ENCODE measurements at regions not wholly inside any gene's neighbourhood (a gene's known extent, or its start where the extent isn't known, plus 50 kb on each side); places are given as distances from the start of the nearest gene placed in this dataset.
"Not testable (repeated sequence)": the region's sequence is repeated elsewhere in the genome, so short reads cannot be mapped to it uniquely, and the experiment has no call there.

DNA sequence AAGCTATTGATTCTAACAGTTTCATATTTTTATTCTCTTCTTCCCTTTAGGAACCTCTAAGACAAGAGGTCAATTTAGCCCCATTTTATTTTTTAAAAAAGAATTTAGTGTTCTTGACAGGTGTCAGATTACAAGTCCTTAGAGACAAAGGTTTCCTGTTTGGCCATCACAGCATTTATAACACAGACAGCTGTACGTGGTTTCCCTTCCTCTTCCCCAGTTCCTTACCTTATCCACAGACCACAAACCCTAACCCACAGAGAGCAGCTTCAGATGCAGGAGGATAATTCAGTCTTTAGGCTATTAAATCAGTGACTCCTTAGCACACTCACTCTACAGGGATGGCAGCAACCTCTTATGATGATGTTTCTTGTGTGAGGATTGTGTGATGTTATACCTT, 1210.1 kb downstream of the DIAPH3 start:
- DNase-seq = peak in 3 of 14 experiments; percentile 7 to 19 (median 14)
- ATAC-seq (ENCODE audit: poor library complexity) = no peak
- ChIA-PET POLR2A (no interaction called here), CTCF (no interaction called here)
- H3K4me1 Mint-ChIP-seq (ENCODE audit: low read depth) = no peaks in the 10 kb centered on the region
- Histone ChIP-seq H3K36me3 (ENCODE audit: insufficient read depth, low read length) (no peaks in the 10 kb centered on the region), H3K9me3 (ENCODE audit: control insufficient read depth in 1 of 2, insufficient read depth in 1 of 2, low read length in 2 of 2) (peaks cover 5 to 14% of the 10 kb centered on the region in 2 experiments), H3K4me3 (ENCODE audit: low read length) (no peak overlapping the region), H3K4me1 (ENCODE audit: insufficient read depth, low read length) (no peaks in the 10 kb centered on the region), H3K27ac (ENCODE audit: low read depth in 1 of 2, low read length in 2 of 2) (no peak overlapping the region), H3K27me3 (ENCODE audit: control insufficient read depth in 1 of 2, insufficient read depth in 2 of 2, low read length in 2 of 2) (no peaks in the 10 kb centered on the region)
- H3K36me3 Mint-ChIP-seq (ENCODE audit: low read depth) = no peaks in the 10 kb centered on the region
- H3K9me3 Mint-ChIP-seq = no peaks in the 10 kb centered on the region
- H3K27me3 Mint-ChIP-seq = no peaks in the 10 kb centered on the region
- no peak overlapping the region for H3K27ac Mint-ChIP-seq
- TF ChIP-seq, protein P1, sequence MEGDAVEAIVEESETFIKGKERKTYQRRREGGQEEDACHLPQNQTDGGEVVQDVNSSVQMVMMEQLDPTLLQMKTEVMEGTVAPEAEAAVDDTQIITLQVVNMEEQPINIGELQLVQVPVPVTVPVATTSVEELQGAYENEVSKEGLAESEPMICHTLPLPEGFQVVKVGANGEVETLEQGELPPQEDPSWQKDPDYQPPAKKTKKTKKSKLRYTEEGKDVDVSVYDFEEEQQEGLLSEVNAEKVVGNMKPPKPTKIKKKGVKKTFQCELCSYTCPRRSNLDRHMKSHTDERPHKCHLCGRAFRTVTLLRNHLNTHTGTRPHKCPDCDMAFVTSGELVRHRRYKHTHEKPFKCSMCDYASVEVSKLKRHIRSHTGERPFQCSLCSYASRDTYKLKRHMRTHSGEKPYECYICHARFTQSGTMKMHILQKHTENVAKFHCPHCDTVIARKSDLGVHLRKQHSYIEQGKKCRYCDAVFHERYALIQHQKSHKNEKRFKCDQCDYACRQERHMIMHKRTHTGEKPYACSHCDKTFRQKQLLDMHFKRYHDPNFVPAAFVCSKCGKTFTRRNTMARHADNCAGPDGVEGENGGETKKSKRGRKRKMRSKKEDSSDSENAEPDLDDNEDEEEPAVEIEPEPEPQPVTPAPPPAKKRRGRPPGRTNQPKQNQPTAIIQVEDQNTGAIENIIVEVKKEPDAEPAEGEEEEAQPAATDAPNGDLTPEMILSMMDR (IDR thresholded peaks at IDR 0.05) = no peak
- no peak overlapping the region for H3K4me3 Mint-ChIP-seq
- intact Hi-C loops (cut with DNase I, micrococcal nuclease) = no loop called here

DNA sequence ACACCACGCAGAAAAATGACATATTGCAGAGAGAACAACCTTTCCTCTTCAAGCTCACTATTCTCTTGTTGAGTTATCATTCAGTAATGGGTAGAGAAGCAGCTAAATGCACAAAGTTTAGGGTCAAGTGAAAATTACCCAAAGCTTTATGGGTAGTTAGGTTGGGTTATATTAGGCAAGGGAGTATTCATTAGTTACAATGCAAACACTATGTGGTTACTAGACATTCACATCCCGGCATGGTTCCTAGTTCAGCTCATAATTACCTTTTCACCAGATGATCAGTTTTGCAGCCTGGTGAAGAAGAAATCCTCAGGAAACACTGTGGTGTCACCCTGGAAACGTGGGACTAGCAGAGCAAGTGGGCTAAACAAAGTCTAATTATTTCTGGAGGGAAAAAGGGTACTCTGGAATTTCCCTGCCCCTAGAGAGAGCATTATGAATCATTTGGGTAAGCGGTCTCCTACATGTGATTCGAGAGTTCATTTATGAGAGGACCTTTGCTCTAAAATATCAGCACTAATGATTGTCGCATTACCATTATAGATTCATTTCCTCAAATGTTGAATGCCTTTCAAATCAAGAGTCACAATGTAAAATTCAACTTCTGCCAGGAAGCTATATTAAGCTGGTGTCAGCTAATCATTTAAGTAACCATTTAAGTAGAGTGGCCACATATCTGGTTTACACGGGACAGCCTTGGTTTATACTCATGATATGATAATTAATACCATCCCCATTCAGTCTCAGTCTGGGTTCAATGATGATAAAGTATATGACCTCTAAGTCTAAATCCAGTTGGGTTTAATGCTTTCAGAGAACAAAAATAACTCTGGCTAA, 1208.0 kb downstream of the DIAPH3 start:
- Mint-ChIP-seq H3K27ac (no peak overlapping the region), H3K9me3 (no peaks in the 10 kb centered on the region), H3K4me3 (no peak overlapping the region), H3K4me1 (ENCODE audit: low read depth) (no peaks in the 10 kb centered on the region), H3K36me3 (ENCODE audit: low read depth) (no peaks in the 10 kb centered on the region), H3K27me3 (no peaks in the 10 kb centered on the region)
- POLR2A ChIA-PET = no interaction called here
- H3K27ac ChIP-seq (ENCODE audit: low read depth in 1 of 2, low read length in 2 of 2) = no peak overlapping the region
- ATAC-seq (ENCODE audit: poor library complexity) = no peak
- no peak overlapping the region for H3K4me3 ChIP-seq (ENCODE audit: low read length)
- no peaks in the 10 kb centered on the region for H3K36me3 ChIP-seq (ENCODE audit: insufficient read depth, low read length)
- H3K4me1 ChIP-seq (ENCODE audit: insufficient read depth, low read length) = no peaks in the 10 kb centered on the region
- H3K27me3 ChIP-seq (ENCODE audit: control insufficient read depth in 1 of 2, insufficient read depth in 2 of 2, low read length in 2 of 2) = no peaks in the 10 kb centered on the region
- intact Hi-C loops (cut with DNase I, micrococcal nuclease) = no loop called here
- peaks cover 0 to 7% of the 10 kb centered on the region in 2 experiments for H3K9me3 ChIP-seq (ENCODE audit: control insufficient read depth in 1 of 2, insufficient read depth in 1 of 2, low read length in 2 of 2)
- CTCF ChIA-PET = no interaction called here
- no peak for DNase-seq
- TF ChIP-seq, protein P1 (IDR thresholded peaks at IDR 0.05) = no peak

DNA sequence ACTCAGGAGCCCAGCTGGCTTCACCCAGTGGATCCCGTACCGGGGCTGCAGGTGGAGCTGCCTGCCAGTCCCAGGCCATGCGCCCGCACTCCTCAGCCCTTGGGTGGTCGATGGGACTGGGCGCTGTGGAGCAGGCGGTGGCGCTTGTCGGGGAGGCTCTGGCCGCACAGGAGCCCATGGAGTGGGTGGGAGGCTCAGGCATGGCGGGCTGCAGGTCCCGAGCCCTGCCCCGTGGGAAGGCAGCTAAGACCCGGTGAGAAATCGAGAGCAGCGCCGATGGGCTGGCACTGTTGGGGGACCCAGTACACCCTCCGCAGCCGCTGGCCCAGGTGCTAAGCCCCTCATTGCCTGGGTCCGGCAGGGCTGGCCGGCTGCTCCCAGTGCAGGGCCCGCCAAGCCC, 1205.6 kb downstream of the DIAPH3 start:
- H3K27me3 ChIP-seq (ENCODE audit: control insufficient read depth in 1 of 2, insufficient read depth in 2 of 2, low read length in 2 of 2); ATAC-seq (ENCODE audit: poor library complexity); H3K27ac ChIP-seq (ENCODE audit: low read depth in 1 of 2, low read length in 2 of 2); DNase-seq; H3K27me3 Mint-ChIP-seq; H3K4me1 ChIP-seq (ENCODE audit: insufficient read depth, low read length); H3K4me3 ChIP-seq (ENCODE audit: low read length); H3K36me3 ChIP-seq (ENCODE audit: insufficient read depth, low read length); H3K27ac Mint-ChIP-seq; H3K4me1 Mint-ChIP-seq (ENCODE audit: low read depth); POLR2A ChIA-PET; CTCF ChIA-PET; H3K9me3 ChIP-seq (ENCODE audit: control insufficient read depth in 1 of 2, insufficient read depth in 1 of 2, low read length in 2 of 2); H3K36me3 Mint-ChIP-seq (ENCODE audit: low read depth); H3K4me3 Mint-ChIP-seq; H3K9me3 Mint-ChIP-seq; intact Hi-C loops (cut with DNase I, micrococcal nuclease): not testable (repeated sequence)

DNA sequence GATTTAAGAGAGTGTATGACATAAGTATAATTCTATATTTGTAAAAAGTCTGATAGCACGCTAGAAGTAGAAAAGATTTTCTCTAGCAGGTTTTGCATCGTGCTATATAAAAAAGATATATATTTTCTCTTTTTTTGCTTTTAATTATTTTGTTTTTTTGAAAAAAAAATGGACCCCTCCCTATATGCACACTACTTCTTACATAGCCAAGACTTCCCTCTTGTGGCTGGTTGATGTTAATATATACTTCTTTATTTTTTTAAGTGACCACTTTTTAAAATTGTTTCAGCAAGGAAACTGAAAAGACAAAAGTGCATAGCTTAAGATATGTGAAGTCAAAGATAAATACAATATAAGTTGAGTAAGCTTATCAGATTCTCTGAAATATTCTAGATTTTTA, 1202.8 kb downstream of the DIAPH3 start:
- Mint-ChIP-seq H3K9me3 (no peaks in the 10 kb centered on the region), H3K27ac (no peak overlapping the region), H3K36me3 (ENCODE audit: low read depth) (no peaks in the 10 kb centered on the region), H3K27me3 (no peaks in the 10 kb centered on the region), H3K4me3 (no peak overlapping the region), H3K4me1 (ENCODE audit: low read depth) (no peaks in the 10 kb centered on the region)
- peaks cover 0 to 7% of the 10 kb centered on the region in 2 experiments for H3K9me3 ChIP-seq (ENCODE audit: control insufficient read depth in 1 of 2, insufficient read depth in 1 of 2, low read length in 2 of 2)
- intact Hi-C loops (cut with DNase I, micrococcal nuclease) = no loop called here
- TF ChIP-seq, protein P1 (IDR thresholded peaks at IDR 0.05) = no peak
- CTCF ChIA-PET = no interaction called here
- POLR2A ChIA-PET = no interaction called here
- no peaks in the 10 kb centered on the region for H3K36me3 ChIP-seq (ENCODE audit: insufficient read depth, low read length)
- ATAC-seq (ENCODE audit: poor library complexity) (no peak), DNase-seq (no peak)
- no peaks in the 10 kb centered on the region for H3K27me3 ChIP-seq (ENCODE audit: control insufficient read depth in 1 of 2, insufficient read depth in 2 of 2, low read length in 2 of 2)
- no peak overlapping the region for H3K27ac ChIP-seq (ENCODE audit: low read depth in 1 of 2, low read length in 2 of 2)
- no peak overlapping the region for H3K4me3 ChIP-seq (ENCODE audit: low read length)
- H3K4me1 ChIP-seq (ENCODE audit: insufficient read depth, low read length) = no peaks in the 10 kb centered on the region

All from CD4-positive, alpha-beta T cell (primary cell).